ENCODE measurements at regions not wholly inside any gene's neighbourhood (a gene's known extent, or its start where the extent isn't known, plus 50 kb on each side); places are given as distances from the start of the nearest gene placed in this dataset.

- no peak for TF ChIP-seq CTCF (IDR thresholded peaks at IDR 0.05 in 2 of 3, conservative IDR thresholded peaks at IDR 0.05 in 1 of 3; ENCODE audit: borderline replicate concordance in 1 of 3, insufficient read depth in 1 of 3, low read depth in 2 of 3, low read length in 2 of 3)
- TF ChIP-seq EGR1 (IDR thresholded peaks at IDR 0.05; ENCODE audit: low read depth) = no peak
- TF ChIP-seq REST (IDR thresholded peaks at IDR 0.05; ENCODE audit: low read depth) = no peak
- no peak for TF ChIP-seq SRF (IDR thresholded peaks at IDR 0.05; ENCODE audit: low read depth)
- no peak for TF ChIP-seq POLR2A (IDR thresholded peaks at IDR 0.05; ENCODE audit: borderline replicate concordance, extremely low read depth, insufficient read depth, insufficient read length)
- TF ChIP-seq, protein P1, sequence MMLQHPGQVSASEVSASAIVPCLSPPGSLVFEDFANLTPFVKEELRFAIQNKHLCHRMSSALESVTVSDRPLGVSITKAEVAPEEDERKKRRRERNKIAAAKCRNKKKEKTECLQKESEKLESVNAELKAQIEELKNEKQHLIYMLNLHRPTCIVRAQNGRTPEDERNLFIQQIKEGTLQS (IDR thresholded peaks at IDR 0.05) = no peak
- TF ChIP-seq ZNF274 (IDR thresholded peaks at IDR 0.05; ENCODE audit: low read depth, low read length) = no peak
- no peak for TF ChIP-seq EZH2 (IDR thresholded peaks at IDR 0.05)
- TF ChIP-seq RAD21 (IDR thresholded peaks at IDR 0.05; ENCODE audit: low read depth) = no peak
- TF ChIP-seq FOSL1 (IDR thresholded peaks at IDR 0.05; ENCODE audit: low read depth) = no peak
- TF ChIP-seq POLR2AphosphoS5 (IDR thresholded peaks at IDR 0.05; ENCODE audit: low read depth, low read length) = no peak
- TF ChIP-seq JUND (IDR thresholded peaks at IDR 0.05) = no peak
- TF ChIP-seq EZH2phosphoT487 (IDR thresholded peaks at IDR 0.05; ENCODE audit: borderline replicate concordance) = no peak
- TF ChIP-seq ZFX (IDR thresholded peaks at IDR 0.05) = no peak
These were observed 267.1 kb downstream of the TENT5A start for GRCh38 chr6:81485395-81485794.
